H9 (cell line): ENCODE measurements at regions not wholly inside any gene's neighbourhood (a gene's known extent, or its start where the extent isn't known, plus 50 kb on each side); places are given as distances from the start of the nearest gene placed in this dataset.

Experiments
- DNase-seq: peaks from one replicate; pipeline ENCODE4 v3.0.0-alpha.2; 2017
- H2AFZ ChIP-seq: one replicate; pipeline ENCODE4 v1.6.1; 2013; ENCODE audit warnings: mild to moderate bottlenecking, low read length, control low read depth, moderate library complexity
- H2AK5ac ChIP-seq: 2 replicates; pipeline ENCODE4 v1.6.1; 2013; ENCODE audit warnings: low read length, control low read depth, mixed read lengths; ENCODE audit not compliant: insufficient read length
- H2BK120ac ChIP-seq: one replicate; pipeline ENCODE4 v1.6.1; 2013; ENCODE audit warnings: low read depth, mild to moderate bottlenecking, low read length, control low read depth, inconsistent platforms; ENCODE audit not compliant: poor library complexity, severe bottlenecking
- H2BK12ac ChIP-seq: 2 replicates; pipeline ENCODE4 v1.6.1; 2013; ENCODE audit warnings: low read length, control low read depth, mixed read lengths, low read depth; ENCODE audit not compliant: insufficient read length
- H2BK15ac ChIP-seq: 2 replicates; pipeline ENCODE4 v1.6.1; 2013; ENCODE audit warnings: low read depth, low read length, control low read depth
- H2BK20ac ChIP-seq: one replicate; pipeline ENCODE4 v1.6.1; 2013; ENCODE audit warnings: low read depth, mild to moderate bottlenecking, low read length, control low read depth, inconsistent platforms; ENCODE audit not compliant: poor library complexity, severe bottlenecking
- H2BK5ac ChIP-seq: 2 replicates; pipeline ENCODE4 v1.6.1; 2013; ENCODE audit warnings: low read length, control low read depth, mixed read lengths; ENCODE audit not compliant: insufficient read length
- H3K14ac ChIP-seq: 2 replicates; pipeline ENCODE4 v1.6.1; 2013; ENCODE audit warnings: low read length, control low read depth; ENCODE audit not compliant: insufficient read depth
- H3K18ac ChIP-seq: 2 replicates; pipeline ENCODE4 v1.6.1; 2013; ENCODE audit warnings: low read depth, mild to moderate bottlenecking, mixed read lengths, low read length, control low read depth; ENCODE audit not compliant: insufficient read length
- H3K23ac ChIP-seq: 2 replicates; pipeline ENCODE4 v1.6.1; 2013; ENCODE audit warnings: low read length, control low read depth, mixed read lengths, low read depth; ENCODE audit not compliant: insufficient read length
- H3K23me2 ChIP-seq: 2 replicates; pipeline ENCODE4 v1.6.1; 2013; ENCODE audit warnings: low read depth, mild to moderate bottlenecking, mixed read lengths, low read length, control low read depth; ENCODE audit not compliant: insufficient read length, poor library complexity, severe bottlenecking
- H3K27ac ChIP-seq: 2 replicates; pipeline ENCODE4 v1.5.1; 2013; ENCODE audit warnings: low read length, control low read depth, mixed read lengths, low read depth; ENCODE audit not compliant: insufficient read length
- H3K27me3 ChIP-seq: 2 replicates; pipeline ENCODE4 v1.6.1; 2013; ENCODE audit warnings: low read length, control low read depth, inconsistent platforms; ENCODE audit not compliant: insufficient read depth
- H3K4ac ChIP-seq: 2 replicates; pipeline ENCODE4 v1.6.1; 2013; ENCODE audit warnings: low read depth, mild to moderate bottlenecking, control low read depth, inconsistent platforms, low read length, moderate library complexity
- H3K4me1 ChIP-seq: 2 replicates; pipeline ENCODE4 v1.6.1; 2013; ENCODE audit warnings: low read length, control low read depth, inconsistent platforms; ENCODE audit not compliant: insufficient read depth
- H3K4me2 ChIP-seq: 2 replicates; pipeline ENCODE4 v1.6.1; 2013; ENCODE audit warnings: low read length, control low read depth, mixed read lengths; ENCODE audit not compliant: insufficient read length, insufficient read depth
- H3K56ac ChIP-seq: 2 replicates; pipeline ENCODE4 v1.6.1; 2013; ENCODE audit warnings: low read depth, mild to moderate bottlenecking, mixed read lengths, low read length, control low read depth; ENCODE audit not compliant: insufficient read length
- H3K79me1 ChIP-seq: 2 replicates; pipeline ENCODE4 v1.6.1; 2013; ENCODE audit warnings: low read depth, mild to moderate bottlenecking, moderate library complexity, low read length, control low read depth, inconsistent platforms; ENCODE audit not compliant: insufficient read depth, poor library complexity, severe bottlenecking
- H3K79me2 ChIP-seq: 2 replicates; pipeline ENCODE4 v1.6.1; 2013; ENCODE audit warnings: low read length, control low read depth, inconsistent platforms; ENCODE audit not compliant: insufficient read depth
- H3K9ac ChIP-seq: 2 replicates; pipeline ENCODE4 v1.6.1; 2013; ENCODE audit warnings: low read length, control low read depth, mixed read lengths; ENCODE audit not compliant: insufficient read length; ENCODE audit errors: extremely low read depth
- H3K9me3 ChIP-seq: one replicate; pipeline ENCODE4 v1.6.1; 2013; ENCODE audit warnings: low read depth, low read length, inconsistent platforms; ENCODE audit not compliant: control insufficient read depth
- H3T11ph ChIP-seq: one replicate; pipeline ENCODE4 v1.6.1; 2013; ENCODE audit warnings: mild to moderate bottlenecking, low read length, control low read depth, inconsistent platforms
- H4K20me1 ChIP-seq: one replicate; pipeline ENCODE4 v1.6.1; 2013; ENCODE audit not compliant: control insufficient read depth, insufficient read length, insufficient read depth
- H4K5ac ChIP-seq: 2 replicates; pipeline ENCODE4 v1.6.1; 2013; ENCODE audit warnings: low read depth, mild to moderate bottlenecking, mixed read lengths, low read length, control low read depth; ENCODE audit not compliant: insufficient read length
- H4K8ac ChIP-seq: replicated peaks from 2 replicates; pipeline ENCODE4 v1.6.1; 2013; ENCODE audit warnings: low read length, control low read depth, mixed read lengths, low read depth; ENCODE audit not compliant: insufficient read length
- H4K91ac ChIP-seq: 2 replicates; pipeline ENCODE4 v1.6.1; 2013; ENCODE audit warnings: low read depth, mild to moderate bottlenecking, moderate library complexity, mixed read lengths, low read length, control low read depth; ENCODE audit not compliant: insufficient read length
- H3K27ac Mint-ChIP-seq, 3 experiments: 2 replicates in 2 of 3; 3 replicates in 1 of 3; pipeline ENCODE4 v1.8.0; 2020 to 2021; ENCODE audit warnings: mixed read lengths in 3 of 3, mild to moderate bottlenecking in 1 of 3, moderate library complexity in 1 of 3
- H3K27me3 Mint-ChIP-seq: 2 replicates; pipeline ENCODE4 v1.8.0; 2021; ENCODE audit warnings: low read depth, mild to moderate bottlenecking, moderate library complexity, mixed read lengths
- H3K36me3 Mint-ChIP-seq, 3 experiments: 2 replicates in 2 of 3; 3 replicates in 1 of 3; pipeline ENCODE4 v1.8.0; 2020 to 2021; ENCODE audit warnings: low read depth in 3 of 3, mixed read lengths in 3 of 3; ENCODE audit not compliant: insufficient read depth in 1 of 3
- H3K4me1 Mint-ChIP-seq, 2 experiments: 2 replicates each; pipeline ENCODE4 v1.8.0; 2020; ENCODE audit warnings: mixed read lengths in 2 of 2
- H3K4me3 Mint-ChIP-seq, 2 experiments: 2 replicates in 1 of 2; 3 replicates in 1 of 2; pipeline ENCODE4 v1.8.0; 2020 to 2021; ENCODE audit warnings: mild to moderate bottlenecking in 2 of 2, mixed read lengths in 2 of 2, moderate library complexity in 1 of 2
- H3K9me3 Mint-ChIP-seq, 2 experiments: 2 replicates in 1 of 2; 3 replicates in 1 of 2; pipeline ENCODE4 v1.8.0; 2020; ENCODE audit warnings: mild to moderate bottlenecking in 2 of 2, mixed read lengths in 2 of 2, moderate library complexity in 1 of 2
- CTCF ChIP-seq: fragments of 200-600 bp; sonication (generic); conservative IDR thresholded peaks from 3 replicates; pipeline ENCODE4 v1.8.0; 2021; ENCODE audit warnings: antibody characterized with exemption, mild to moderate bottlenecking
- WGBS: extraction: QIAGEN DNeasy Blood & Tissue Kit; methylation state at CpG from one replicate; pipeline ENCODE4 v1.1.7; 2013; ENCODE audit warnings: missing lambda C conversion rate, low lambda C conversion rate, mixed read lengths; ENCODE audit not compliant: insufficient read length; ENCODE audit errors: extremely low coverage; 5-methylcytosine and 5-hydroxymethylcytosine counted together

GRCh38 chr7:73945022-73945421, 83.0 kb upstream of the ELN start:
- H3K4me1 ChIP-seq = no peaks in the 10 kb centered on the region
- no peak overlapping the region for H4K8ac ChIP-seq
- H3T11ph ChIP-seq = no peak overlapping the region
- DNase-seq = no peak
- no CpG with 5 or more reads among the region's 2 CpGs for WGBS
- Mint-ChIP-seq H3K9me3 (peaks cover 22 to 33% of the 10 kb centered on the region in 2 experiments), H3K27ac (no peak overlapping the region), H3K27me3 (peaks cover 2% of the 10 kb centered on the region; the same call in 1 of the 2 replicates), H3K4me3 (no peak overlapping the region), H3K36me3 (peaks cover 4 to 12% (median 5%) of the 10 kb centered on the region in 3 experiments; a peak in 5 of 7 replicates), H3K4me1 (peaks cover 6% of the 10 kb centered on the region in 2 experiments; a peak in 3 of 4 replicates)
- H3K23me2 ChIP-seq = no peaks in the 10 kb centered on the region
- H3K56ac ChIP-seq = no peak overlapping the region
- no peaks in the 10 kb centered on the region for H3K9me3 ChIP-seq
- H2AFZ ChIP-seq = no peak overlapping the region
- H2AK5ac ChIP-seq = no peak overlapping the region
- H4K5ac ChIP-seq = no peak overlapping the region
- no peak overlapping the region for H3K18ac ChIP-seq
- H3K4me2 ChIP-seq = no peak overlapping the region
- H2BK15ac ChIP-seq = no peak overlapping the region
- H3K9ac ChIP-seq = no peak overlapping the region
- H3K23ac ChIP-seq = no peak overlapping the region
- no peak overlapping the region for H2BK12ac ChIP-seq
- no peaks in the 10 kb centered on the region for H3K79me2 ChIP-seq
- H4K20me1 ChIP-seq = no peaks in the 10 kb centered on the region
- no peak overlapping the region for H3K27ac ChIP-seq
- H4K91ac ChIP-seq = no peak overlapping the region
- H2BK5ac ChIP-seq = no peak overlapping the region
- no peak overlapping the region for H2BK120ac ChIP-seq
- no peak overlapping the region for H3K14ac ChIP-seq
- no peaks in the 10 kb centered on the region for H3K27me3 ChIP-seq
- no peak overlapping the region for H2BK20ac ChIP-seq
- H3K4ac ChIP-seq = no peak overlapping the region
- no peaks in the 10 kb centered on the region for H3K79me1 ChIP-seq
- no peak for TF ChIP-seq CTCF
